H1 (cell line): ENCODE measurements at regions not wholly inside any gene's neighbourhood (a gene's known extent, or its start where the extent isn't known, plus 50 kb on each side); places are given as distances from the start of the nearest gene placed in this dataset.

ENCODE experiments used
- CTCF ChIA-PET: fragments of 300-600 bp; sonication (Branson Sonifier 250); formaldehyde crosslinking; loops from one replicate; lab custom pipeline; 2021; ENCODE audit not compliant: partially characterized antibody; lab: Charles Lee
- POLR2A ChIA-PET: fragments of 300-600 bp; sonication (Branson Sonifier 250); formaldehyde crosslinking; loops from one replicate; lab custom pipeline; 2021; ENCODE audit warnings: inconsistent platforms; ENCODE audit not compliant: partially characterized antibody; lab: Charles Lee
- DNase-seq, 2 experiments: peaks; one replicate each; pipeline versions ENCODE4 v3.0.0 to v3.0.0-alpha.2; 2010 to 2022; ENCODE audit warnings: low spot score in 2 of 2, low read depth in 1 of 2, mixed read lengths in 1 of 2
- FAIRE-seq: peaks from 2 replicates; lab custom pipeline; 2011; peaks lifted over from hg19 to GRCh38; lab: Jason Lieb, UNC
- H2AFZ ChIP-seq: 2 replicates; pipeline ENCODE4 v1.8.1; 2012; ENCODE audit warnings: low read length, inconsistent platforms
- H2AK5ac ChIP-seq: 2 replicates; pipeline ENCODE4 v1.6.1; 2013; ENCODE audit warnings: low read depth, low read length
- H2BK120ac ChIP-seq: replicated peaks from 2 replicates; pipeline ENCODE3; 2013; ENCODE audit warnings: low read depth, low read length, inconsistent platforms
- H2BK12ac ChIP-seq: 2 replicates; pipeline ENCODE4 v1.6.1; 2013; ENCODE audit warnings: low read depth, low read length
- H2BK15ac ChIP-seq: 2 replicates; pipeline ENCODE4 v1.6.1; 2013; ENCODE audit warnings: low read length
- H2BK20ac ChIP-seq: 2 replicates; pipeline ENCODE4 v1.6.1; 2013; ENCODE audit warnings: low read length
- H2BK5ac ChIP-seq: 2 replicates; pipeline ENCODE4 v1.6.1; 2013; ENCODE audit warnings: low read depth, low read length
- H3K14ac ChIP-seq: 2 replicates; pipeline ENCODE4 v1.6.1; 2013; ENCODE audit warnings: inconsistent platforms; ENCODE audit not compliant: insufficient read length
- H3K18ac ChIP-seq: 2 replicates; pipeline ENCODE4 v1.6.1; 2013; ENCODE audit warnings: low read length; ENCODE audit errors: extremely low read depth
- H3K23ac ChIP-seq: 2 replicates; pipeline ENCODE4 v1.6.1; 2013; ENCODE audit warnings: inconsistent platforms; ENCODE audit not compliant: insufficient read length
- H3K23me2 ChIP-seq: 2 replicates; pipeline ENCODE4 v1.6.1; 2013; ENCODE audit warnings: low read depth, low read length
- H3K27ac ChIP-seq: 2 replicates; pipeline ENCODE4 v1.6.1; 2011; ENCODE audit warnings: low read depth, low read length, inconsistent platforms
- H3K27me3 ChIP-seq, 4 experiments: replicated peaks in 1 of 4; 1 replicate in 1 of 4; 2 replicates in 3 of 4; pipeline versions ENCODE4 v1.6.1 to v1.8.1; 2011 to 2013; ENCODE audit warnings: low read length in 3 of 4, mild to moderate bottlenecking in 3 of 4, inconsistent platforms in 2 of 4, mixed read lengths in 2 of 4, moderate library complexity in 1 of 4; ENCODE audit not compliant: control insufficient read depth in 3 of 4, insufficient read depth in 3 of 4; ENCODE audit errors: extremely low read depth in 1 of 4
- H3K36me3 ChIP-seq, 4 experiments: 2 replicates each; pipeline versions ENCODE4 v1.6.1 to v1.8.1; 2011 to 2013; ENCODE audit warnings: mild to moderate bottlenecking in 4 of 4, low read length in 3 of 4, moderate library complexity in 2 of 4, control low read depth in 1 of 4, inconsistent platforms in 1 of 4; ENCODE audit not compliant: insufficient read depth in 4 of 4, control insufficient read depth in 2 of 4
- H3K4ac ChIP-seq: replicated peaks from 2 replicates; pipeline ENCODE3; 2013; ENCODE audit warnings: low read length, low read depth, mixed read lengths, inconsistent platforms; ENCODE audit not compliant: insufficient read length
- H3K4me1 ChIP-seq, 4 experiments: replicated peaks in 1 of 4; 1 replicate in 1 of 4; 2 replicates in 3 of 4; pipeline versions ENCODE4 v1.6.1 to v1.8.1; 2011 to 2013; ENCODE audit warnings: low read length in 3 of 4, inconsistent platforms in 2 of 4, mixed read lengths in 1 of 4; ENCODE audit not compliant: insufficient read depth in 4 of 4, control insufficient read depth in 3 of 4
- H3K4me2 ChIP-seq, 2 experiments: 2 replicates each; pipeline versions ENCODE4 v1.6.1 to v1.8.1; 2011 to 2013; ENCODE audit warnings: low read depth in 2 of 2, low read length in 2 of 2, control low read depth in 1 of 2, inconsistent platforms in 1 of 2, mild to moderate bottlenecking in 1 of 2; ENCODE audit not compliant: insufficient read depth in 1 of 2
- H3K4me3 ChIP-seq, 4 experiments: fragments of 200-600, 300-600 bp in 1 of 4; sonication (generic), shearing (Covaris generic), sonication (Bioruptor Twin) in 1 of 4; 2 replicates each; pipeline versions ENCODE4 v1.5.1 to v1.8.1; 2011 to 2016; ENCODE audit warnings: low read length in 4 of 4, low read depth in 3 of 4, control low read depth in 2 of 4, inconsistent platforms in 2 of 4, mild to moderate bottlenecking in 2 of 4, mixed read lengths in 1 of 4, moderate library complexity in 1 of 4; ENCODE audit not compliant: insufficient read depth in 2 of 4; ENCODE audit errors: extremely low read depth in 1 of 4
- H3K56ac ChIP-seq: replicated peaks from 2 replicates; pipeline ENCODE3; 2013; ENCODE audit warnings: low read depth, mild to moderate bottlenecking, mixed read lengths, low read length, inconsistent platforms; ENCODE audit not compliant: insufficient read length
- H3K79me1 ChIP-seq: 2 replicates; pipeline ENCODE4 v1.6.1; 2013; ENCODE audit warnings: low read depth, low read length, control low read depth
- H3K79me2 ChIP-seq, 2 experiments: 2 replicates each; pipeline versions ENCODE4 v1.6.1 to v1.8.1; 2012 to 2013; ENCODE audit warnings: low read length in 2 of 2, mild to moderate bottlenecking in 2 of 2, inconsistent platforms in 1 of 2; ENCODE audit not compliant: insufficient read depth in 2 of 2, control insufficient read depth in 1 of 2
- H3K9ac ChIP-seq, 4 experiments: replicated peaks in 1 of 4; 1 replicate in 1 of 4; 2 replicates in 3 of 4; pipeline versions ENCODE4 v1.6.1 to v1.8.1; 2011 to 2013; ENCODE audit warnings: low read depth in 3 of 4, low read length in 3 of 4, control low read depth in 2 of 4, mild to moderate bottlenecking in 2 of 4, moderate library complexity in 2 of 4, inconsistent platforms in 1 of 4; ENCODE audit errors: extremely low read depth in 1 of 4
- H3K9me3 ChIP-seq, 2 experiments: 2 replicates each; pipeline versions ENCODE4 v1.6.1 to v1.8.1; 2012 to 2013; ENCODE audit warnings: mild to moderate bottlenecking in 2 of 2, moderate library complexity in 2 of 2, control low read depth in 1 of 2, inconsistent platforms in 1 of 2, low read depth in 1 of 2, low read length in 1 of 2, mixed read lengths in 1 of 2; ENCODE audit not compliant: insufficient read depth in 2 of 2
- H4K20me1 ChIP-seq, 2 experiments: replicated peaks in 1 of 2; 2 replicates each; pipeline versions ENCODE3 to v1.8.1; 2011 to 2013; ENCODE audit warnings: inconsistent platforms in 2 of 2, low read length in 2 of 2, mild to moderate bottlenecking in 1 of 2; ENCODE audit not compliant: insufficient read depth in 2 of 2, control insufficient read depth in 1 of 2
- H4K5ac ChIP-seq: 2 replicates; pipeline ENCODE4 v1.6.1; 2013; ENCODE audit warnings: low read length, low read depth, mixed read lengths, inconsistent platforms; ENCODE audit not compliant: insufficient read length
- H4K8ac ChIP-seq: 2 replicates; pipeline ENCODE4 v1.8.0; 2013; ENCODE audit warnings: mild to moderate bottlenecking, moderate library complexity, low read length, inconsistent platforms; ENCODE audit not compliant: insufficient read depth; ENCODE audit errors: extremely low read depth
- H4K91ac ChIP-seq: replicated peaks from 2 replicates; pipeline ENCODE3; 2013; ENCODE audit warnings: low read length, mixed read lengths, inconsistent platforms; ENCODE audit not compliant: insufficient read length
- BCL11A ChIP-seq, 2 experiments: IDR thresholded peaks; one replicate each; pipeline ENCODE4 v1.6.1; 2011; ENCODE audit warnings: low read depth in 2 of 2, low read length in 2 of 2, mild to moderate bottlenecking in 2 of 2
- CEBPB ChIP-seq: IDR thresholded peaks from 2 replicates; pipeline ENCODE4 v1.6.1; 2012; ENCODE audit warnings: low read depth, low read length
- EGR1 ChIP-seq: IDR thresholded peaks from 2 replicates; pipeline ENCODE4 v1.6.1; 2011; ENCODE audit warnings: low read depth, low read length, borderline replicate concordance
- EP300 ChIP-seq, 2 experiments: IDR thresholded peaks; 1 replicate in 1 of 2; 2 replicates in 1 of 2; pipeline ENCODE4 v1.6.1; 2011 to 2012; ENCODE audit warnings: low read depth in 2 of 2, low read length in 2 of 2, mild to moderate bottlenecking in 2 of 2, borderline replicate concordance in 1 of 2, inconsistent platforms in 1 of 2, moderate library complexity in 1 of 2
- GABPA ChIP-seq: IDR thresholded peaks from 2 replicates; pipeline ENCODE4 v1.6.1; 2011; ENCODE audit warnings: mild to moderate bottlenecking, low read length, moderate library complexity, borderline replicate concordance; ENCODE audit not compliant: insufficient read depth
- JUND ChIP-seq: IDR thresholded peaks from 2 replicates; pipeline ENCODE4 v1.6.1; 2011; ENCODE audit warnings: mild to moderate bottlenecking, improper control_type of control experiment, low read length
- MAX ChIP-seq: IDR thresholded peaks from 2 replicates; pipeline ENCODE4 v1.6.1; 2012; ENCODE audit warnings: inconsistent platforms
- RFX5 ChIP-seq: IDR thresholded peaks from 2 replicates; pipeline ENCODE4 v1.6.1; 2011; ENCODE audit warnings: low read depth, low read length, improper control_type of control experiment, borderline replicate concordance
- RNF2 ChIP-seq: fragments of 200-900, 300-1000 bp; sonication (generic); IDR thresholded peaks from 2 replicates; pipeline ENCODE4 v1.7.1; 2016; ENCODE audit warnings: borderline replicate concordance, low read depth, mild to moderate bottlenecking, antibody characterized with exemption, low read length; ENCODE audit not compliant: poor library complexity, severe bottlenecking; ENCODE audit errors: missing control alignments
- SAP30 ChIP-seq: fragments of 300-600 bp; sonication (generic); IDR thresholded peaks from 2 replicates; pipeline ENCODE4 v1.7.1; 2012; ENCODE audit warnings: low read length, moderate library complexity, mild to moderate bottlenecking, inconsistent platforms; ENCODE audit not compliant: insufficient read depth, insufficient replicate concordance
- YY1 ChIP-seq: IDR thresholded peaks from 2 replicates; pipeline ENCODE4 v1.6.1; 2011; ENCODE audit warnings: low read depth, mild to moderate bottlenecking, low read length
- WGBS, 2 experiments: shearing (Covaris generic) in 1 of 2; methylation state at CpG; one replicate each; pipeline versions ENCODE4 v1.1.6 to v1.1.7; 2013 to 2015; ENCODE audit warnings: low lambda C conversion rate in 2 of 2, mixed read lengths in 2 of 2, inconsistent platforms in 1 of 2, low coverage in 1 of 2, missing lambda C conversion rate in 1 of 2; ENCODE audit not compliant: insufficient replicate concordance in 2 of 2, insufficient coverage in 1 of 2, insufficient read length in 1 of 2; ENCODE audit errors: extremely low coverage in 1 of 2, missing lambda C conversion rate in 1 of 2; 5-methylcytosine and 5-hydroxymethylcytosine counted together

DNA sequence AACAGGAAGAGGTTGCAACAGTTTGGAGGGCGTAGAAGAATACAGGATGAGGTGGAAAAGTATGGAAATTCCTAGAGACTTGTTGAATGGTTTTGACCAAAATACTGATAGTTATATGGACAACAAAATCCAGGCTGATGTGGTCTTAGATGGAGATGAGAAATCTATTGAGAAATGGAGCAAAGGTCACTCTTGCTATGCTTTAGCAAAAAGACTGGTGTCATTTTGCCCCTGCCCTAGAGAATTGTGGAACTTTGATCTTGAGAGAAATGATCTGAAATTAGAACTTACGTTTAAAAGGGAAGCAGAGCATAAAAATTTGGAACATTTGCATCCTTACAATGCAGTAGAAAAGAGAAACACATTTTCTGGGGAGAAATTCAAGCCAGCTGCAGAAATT, 686.9 kb upstream of the GBE1 start:
- Histone ChIP-seq H3K79me1 (no peaks in the 10 kb centered on the region), H3K36me3 (peaks cover 0 to 3% (median under 1%) of the 10 kb centered on the region in 4 experiments; a peak in 3 of 8 replicates), H4K20me1 (no peaks in the 10 kb centered on the region), H3K79me2 (no peaks in the 10 kb centered on the region), H3K23ac (no peak overlapping the region), H3K18ac (no peak overlapping the region), H3K4me3 (no peak overlapping the region), H2AFZ (no peak overlapping the region; the same call in 1 of the 2 replicates), H2BK15ac (no peak overlapping the region), H2BK12ac (no peak overlapping the region), H3K4me2 (no peak overlapping the region), H2BK20ac (no peak overlapping the region), H2BK5ac (no peak overlapping the region), H3K23me2 (no peaks in the 10 kb centered on the region), H3K27ac (no peak overlapping the region), H3K4me1 (no peaks in the 10 kb centered on the region), H4K91ac (no peak overlapping the region), H3K9ac (no peak overlapping the region), H3K56ac (no peak overlapping the region), H2AK5ac (no peak overlapping the region), H3K14ac (no peak overlapping the region), H3K4ac (no peak overlapping the region), H3K9me3 (peaks cover 16 to 21% of the 10 kb centered on the region in 2 experiments), H4K8ac (no peak overlapping the region), H4K5ac (no peak overlapping the region), H3K27me3 (no peaks in the 10 kb centered on the region), H2BK120ac (no peak overlapping the region)
- no peak for FAIRE-seq
- POLR2A ChIA-PET: no interaction called here
- DNase-seq: no peak
- 88% methylated on average over 2 of the region's 2 CpGs; no CpG with 5 or more reads in 1 of the 2 experiments for WGBS, 2 experiments
- CTCF ChIA-PET: no interaction called here
- TF ChIP-seq GABPA: no peak
- TF ChIP-seq BCL11A (IDR thresholded peaks at IDR 0.05; ENCODE audit: low read depth in 2 of 2, low read length in 2 of 2): no peak
- TF ChIP-seq CEBPB: no peak
- TF ChIP-seq EGR1: no peak
- TF ChIP-seq RFX5: no peak
- no peak for TF ChIP-seq MAX
- TF ChIP-seq SAP30: no peak
- TF ChIP-seq EP300 (IDR thresholded peaks at IDR 0.05; ENCODE audit: borderline replicate concordance in 1 of 2, low read depth in 2 of 2, low read length in 2 of 2): no peak
- TF ChIP-seq JUND: no peak
- TF ChIP-seq YY1: no peak
- TF ChIP-seq RNF2: no peak
